ENCODE measurements at regions not wholly inside any gene's neighbourhood (a gene's known extent, or its start where the extent isn't known, plus 50 kb on each side); places are given as distances from the start of the nearest gene placed in this dataset.

- no peak for TF ChIP-seq CTCF (IDR thresholded peaks at IDR 0.05; ENCODE audit: low read depth, low read length)
- TF ChIP-seq EZH2phosphoT487 (IDR thresholded peaks at IDR 0.05; ENCODE audit: low read depth), result no peak
Measured at GRCh38 chr6:163883984-163884383, 469.5 kb downstream of the QKI start.
